Activated CD4-positive, alpha-beta T cell treated with anti-CD3 and anti-CD28 coated beads, Interleukin-2, amount 10 ng/mL, durations not matched to agents 7 days and 5 days (primary cell): ENCODE measurements at regions not wholly inside any gene's neighbourhood (a gene's known extent, or its start where the extent isn't known, plus 50 kb on each side); places are given as distances from the start of the nearest gene placed in this dataset.

Experiments
- CTCF ChIA-PET: fragments of 350-600 bp; sonication (Branson Sonifier 250); formaldehyde crosslinking; loops from one replicate; lab custom pipeline; 2021; ENCODE audit warnings: antibody characterized with exemption; lab: Charles Lee
- POLR2A ChIA-PET: fragments of 350-600 bp; sonication (Branson Sonifier 250); formaldehyde crosslinking; loops from one replicate; lab custom pipeline; 2021; ENCODE audit warnings: antibody characterized with exemption; lab: Charles Lee
- DNase-seq: peaks from one replicate; pipeline ENCODE4 v3.0.0-alpha.2; 2020
- H3K27ac Mint-ChIP-seq: one replicate; pipeline ENCODE4 v1.8.0; 2021; ENCODE audit warnings: mild to moderate bottlenecking, moderate library complexity, mixed read lengths
- H3K27me3 Mint-ChIP-seq: one replicate; pipeline ENCODE4 v1.8.0; 2021; ENCODE audit warnings: mixed read lengths
- H3K36me3 Mint-ChIP-seq: one replicate; pipeline ENCODE4 v1.8.0; 2021; ENCODE audit warnings: low read depth, mixed read lengths
- H3K4me1 Mint-ChIP-seq: one replicate; pipeline ENCODE4 v1.8.0; 2021; ENCODE audit warnings: mixed read lengths
- H3K4me3 Mint-ChIP-seq: one replicate; pipeline ENCODE4 v1.8.0; 2021; ENCODE audit warnings: mild to moderate bottlenecking, moderate library complexity, mixed read lengths
- H3K9me3 Mint-ChIP-seq: one replicate; pipeline ENCODE4 v1.8.0; 2021; ENCODE audit warnings: mixed read lengths

DNA sequence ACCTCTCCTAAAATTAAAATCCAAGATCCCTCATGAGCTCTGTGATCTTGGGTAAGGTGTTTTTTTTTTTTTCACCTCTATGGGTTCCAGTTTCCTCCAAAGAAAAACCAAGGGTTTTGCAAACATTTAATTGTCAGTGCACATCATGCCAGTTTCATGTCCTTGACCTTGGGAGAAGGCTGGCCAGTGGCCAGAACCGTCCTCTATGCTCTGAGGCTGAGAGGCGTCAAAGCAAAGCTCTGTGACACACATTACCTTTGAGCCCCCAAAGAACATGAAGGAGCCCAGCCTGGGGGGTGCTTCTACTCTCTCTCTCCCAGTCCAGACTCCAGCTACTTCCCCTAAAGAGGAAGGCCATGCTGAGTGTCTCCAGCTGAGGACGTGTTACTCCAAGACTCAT, 145.5 kb upstream of the TMEM132C start:
- H3K4me3 Mint-ChIP-seq, result no peak overlapping the region
- no peak for DNase-seq
- no peaks in the 10 kb centered on the region for H3K27me3 Mint-ChIP-seq
- CTCF ChIA-PET, result no interaction called here
- no peaks in the 10 kb centered on the region for H3K4me1 Mint-ChIP-seq
- H3K36me3 Mint-ChIP-seq, result no peaks in the 10 kb centered on the region
- H3K27ac Mint-ChIP-seq, result no peak overlapping the region
- peaks cover 6% of the 10 kb centered on the region for H3K9me3 Mint-ChIP-seq
- POLR2A ChIA-PET, result no interaction called here

DNA sequence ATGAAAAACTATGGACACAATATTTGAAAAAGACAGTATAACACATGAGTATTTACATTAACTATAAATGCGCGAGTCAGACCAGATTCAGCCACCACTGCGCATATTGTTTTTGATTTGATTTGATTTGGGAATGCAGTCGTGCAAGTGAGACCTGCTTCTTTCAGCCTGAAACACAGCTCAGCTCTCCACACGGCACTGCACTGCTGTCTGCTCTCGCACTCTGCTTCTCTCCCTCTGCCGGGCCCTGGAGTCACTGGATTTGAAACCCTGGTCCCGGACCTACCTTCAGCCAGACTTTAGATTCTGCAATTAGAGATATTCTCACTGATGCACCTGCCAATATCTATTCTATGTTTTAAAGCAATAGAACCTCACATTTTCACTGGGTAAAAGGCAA, 143.9 kb upstream of the TMEM132C start:
- POLR2A ChIA-PET, result no interaction called here
- Mint-ChIP-seq H3K36me3 (no peaks in the 10 kb centered on the region), H3K4me3 (no peak overlapping the region), H3K27me3 (no peaks in the 10 kb centered on the region), H3K9me3 (peaks cover 6% of the 10 kb centered on the region), H3K27ac (no peak overlapping the region), H3K4me1 (no peaks in the 10 kb centered on the region)
- CTCF ChIA-PET, result no interaction called here
- no peak for DNase-seq

DNA sequence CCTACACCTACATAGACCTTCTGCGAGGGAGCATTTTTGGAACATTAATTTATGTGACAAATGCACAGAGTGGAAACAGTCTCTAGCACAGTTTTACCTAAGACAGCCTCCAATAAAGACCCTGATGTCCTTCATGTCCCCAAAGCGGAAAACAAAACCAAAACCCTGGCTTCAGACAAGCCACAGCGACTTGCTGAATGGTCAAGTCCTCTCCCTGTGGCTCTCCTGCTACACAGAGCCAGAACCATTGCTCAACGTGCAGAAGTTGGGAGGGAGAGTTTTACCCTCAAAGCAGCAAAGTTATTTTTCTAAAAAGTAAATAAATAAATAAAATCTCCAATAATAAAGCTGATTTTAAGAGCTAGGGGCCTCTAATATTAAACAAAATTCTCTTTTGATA, 135.0 kb upstream of the TMEM132C start:
- no peaks in the 10 kb centered on the region for H3K27me3 Mint-ChIP-seq
- POLR2A ChIA-PET, result no interaction called here
- no peaks in the 10 kb centered on the region for H3K36me3 Mint-ChIP-seq
- CTCF ChIA-PET, result no interaction called here
- H3K9me3 Mint-ChIP-seq, result no peaks in the 10 kb centered on the region
- no peak overlapping the region for H3K27ac Mint-ChIP-seq
- H3K4me1 Mint-ChIP-seq, result no peaks in the 10 kb centered on the region
- DNase-seq, result no peak
- no peak overlapping the region for H3K4me3 Mint-ChIP-seq

DNA sequence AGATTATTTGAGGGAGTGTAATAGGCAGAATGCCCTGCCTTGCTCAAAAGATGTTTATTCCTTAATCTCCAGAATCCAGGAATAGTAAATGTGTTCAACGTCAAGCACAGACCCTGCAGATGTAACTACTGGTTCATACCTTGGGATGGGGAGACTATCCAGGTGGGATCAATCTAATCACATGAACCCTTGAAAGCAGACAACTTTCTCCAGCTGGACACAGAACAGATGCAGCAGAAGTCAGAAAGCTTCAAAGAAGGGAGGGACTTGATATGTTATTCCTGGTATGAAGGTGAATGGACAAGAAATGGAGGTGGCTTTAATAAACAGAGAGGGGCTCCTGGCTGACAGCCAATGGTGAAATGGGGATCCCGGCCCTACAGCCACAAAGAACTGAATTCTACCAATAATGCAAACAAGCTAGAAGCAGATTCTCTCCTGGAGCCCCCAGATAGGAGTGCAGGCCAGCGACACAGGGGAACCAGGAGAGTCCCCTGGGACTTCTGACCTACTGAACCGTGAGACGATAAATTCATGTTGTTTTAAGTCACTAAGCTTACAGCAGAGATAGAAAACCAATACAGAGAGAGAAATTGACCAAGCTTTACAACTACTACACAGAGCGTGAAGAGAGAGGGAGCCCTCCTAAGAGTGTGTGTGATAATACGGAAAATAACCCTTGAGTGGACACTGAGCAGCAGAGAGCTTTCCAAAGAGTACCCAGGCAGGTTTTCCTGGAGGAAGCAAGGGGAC, 133.5 kb upstream of the TMEM132C start:
- H3K36me3 Mint-ChIP-seq, result no peaks in the 10 kb centered on the region
- ChIA-PET CTCF (no interaction called here), POLR2A (no interaction called here)
- H3K9me3 Mint-ChIP-seq, result no peaks in the 10 kb centered on the region
- no peaks in the 10 kb centered on the region for H3K4me1 Mint-ChIP-seq
- no peak overlapping the region for H3K4me3 Mint-ChIP-seq
- H3K27me3 Mint-ChIP-seq, result no peaks in the 10 kb centered on the region
- H3K27ac Mint-ChIP-seq, result no peak overlapping the region
- DNase-seq, result no peak

DNA sequence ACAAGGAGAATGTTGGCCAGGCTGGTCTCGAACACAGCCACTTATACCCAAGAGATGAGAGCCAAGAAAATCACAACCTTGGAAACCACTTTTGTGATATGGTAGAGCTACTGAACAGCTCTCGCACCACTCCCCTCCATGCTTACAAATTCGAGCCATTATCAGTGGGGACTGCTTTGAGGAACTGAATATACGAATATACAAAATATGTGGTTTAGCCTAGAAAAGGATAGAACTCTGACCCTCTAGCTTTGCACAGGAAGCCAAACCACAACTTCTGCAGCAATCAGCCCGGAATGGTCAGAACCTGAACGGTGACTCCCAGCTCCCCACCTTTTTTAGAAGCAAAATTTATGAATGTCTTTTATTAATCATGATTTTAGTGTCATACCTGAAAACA, 129.8 kb upstream of the TMEM132C start:
- Mint-ChIP-seq H3K4me3 (no peak overlapping the region), H3K9me3 (no peaks in the 10 kb centered on the region), H3K27me3 (no peaks in the 10 kb centered on the region), H3K4me1 (no peaks in the 10 kb centered on the region), H3K36me3 (no peaks in the 10 kb centered on the region), H3K27ac (no peak overlapping the region)
- DNase-seq, result no peak
- ChIA-PET POLR2A (no interaction called here), CTCF (interaction anchor here (0.6 kb wide), 1 partner anchor 381 kb away, joined by 4 read pairs; no protein-coding TSS in a partner anchor)

DNA sequence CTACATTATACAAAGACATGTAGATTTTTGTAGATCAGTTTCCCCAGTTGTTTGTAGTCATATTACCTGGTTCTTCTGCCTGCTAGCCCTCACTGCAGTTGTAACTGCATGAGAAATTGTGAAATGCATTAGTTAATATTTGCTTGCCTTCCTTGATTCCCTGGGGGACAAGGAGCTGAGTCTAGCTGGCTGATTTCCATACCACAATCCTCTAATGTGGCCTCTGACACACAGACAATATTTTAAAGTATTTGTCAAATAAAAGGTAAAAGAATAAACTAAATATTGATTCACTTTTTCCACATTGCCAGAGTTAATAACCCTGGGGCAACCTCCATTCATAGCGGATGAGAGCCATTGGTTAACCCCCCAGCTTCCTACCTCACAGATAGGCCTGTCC, 128.8 kb upstream of the TMEM132C start:
- H3K9me3 Mint-ChIP-seq, result peaks cover 2% of the 10 kb centered on the region

DNA sequence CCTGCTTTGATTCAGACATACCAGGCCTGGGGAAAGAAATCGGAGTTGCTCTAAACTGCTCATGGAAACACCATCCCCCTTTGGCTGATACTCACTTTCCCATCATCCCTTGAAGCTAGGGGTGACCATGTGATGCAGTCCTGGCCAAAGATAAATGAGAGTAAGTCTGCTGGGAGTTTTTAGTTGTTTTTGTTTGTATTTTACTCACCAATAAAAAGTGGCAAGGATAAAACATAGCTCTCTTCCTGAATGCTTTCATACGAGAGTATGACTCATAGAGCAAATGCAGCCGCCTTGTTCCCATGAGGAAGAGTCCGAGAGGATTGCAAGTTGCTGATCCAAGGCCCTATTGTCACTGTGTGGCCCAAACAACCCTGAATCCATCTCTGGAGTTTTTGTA, 126.4 kb upstream of the TMEM132C start:
- no peak overlapping the region for H3K27ac Mint-ChIP-seq
- no peak for DNase-seq
- no peaks in the 10 kb centered on the region for H3K4me1 Mint-ChIP-seq
- H3K27me3 Mint-ChIP-seq, result no peaks in the 10 kb centered on the region
- no peaks in the 10 kb centered on the region for H3K36me3 Mint-ChIP-seq
- CTCF ChIA-PET, result no interaction called here
- H3K9me3 Mint-ChIP-seq, result peaks cover 6% of the 10 kb centered on the region
- POLR2A ChIA-PET, result no interaction called here
- no peak overlapping the region for H3K4me3 Mint-ChIP-seq

More for the DNA sequence above, 128.8 kb upstream of the TMEM132C start:
- H3K27me3 Mint-ChIP-seq, result no peaks in the 10 kb centered on the region
- H3K27ac Mint-ChIP-seq, result no peak overlapping the region
- no peaks in the 10 kb centered on the region for H3K36me3 Mint-ChIP-seq
- no peak overlapping the region for H3K4me3 Mint-ChIP-seq
- no peaks in the 10 kb centered on the region for H3K4me1 Mint-ChIP-seq
- ChIA-PET POLR2A (no interaction called here), CTCF (no interaction called here)
- no peak for DNase-seq

DNA sequence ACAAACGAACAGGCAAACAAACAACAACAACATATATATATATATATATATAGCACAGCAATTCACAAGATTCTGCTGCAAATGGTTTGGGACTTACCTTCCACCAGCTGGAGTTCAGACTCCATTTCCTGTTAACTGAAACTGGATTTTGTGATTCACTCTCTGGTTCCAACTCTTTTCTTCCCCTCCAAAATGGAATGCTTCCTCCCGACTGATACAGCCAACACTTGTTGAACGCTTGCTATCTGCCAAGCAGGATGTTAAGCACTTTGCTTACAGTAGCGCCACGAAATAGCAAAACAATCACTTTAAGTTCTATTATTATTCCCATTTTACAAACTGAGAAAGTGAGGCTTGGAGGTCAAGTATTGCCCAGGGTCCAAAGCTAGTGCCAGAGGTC, 116.0 kb upstream of the TMEM132C start:
- no peaks in the 10 kb centered on the region for H3K36me3 Mint-ChIP-seq
- H3K27me3 Mint-ChIP-seq, result no peaks in the 10 kb centered on the region
- no peak overlapping the region for H3K27ac Mint-ChIP-seq
- no peak overlapping the region for H3K4me3 Mint-ChIP-seq
- H3K9me3 Mint-ChIP-seq, result no peaks in the 10 kb centered on the region
- H3K4me1 Mint-ChIP-seq, result no peaks in the 10 kb centered on the region
- CTCF ChIA-PET, result no interaction called here
- POLR2A ChIA-PET, result no interaction called here
- DNase-seq, result no peak

DNA sequence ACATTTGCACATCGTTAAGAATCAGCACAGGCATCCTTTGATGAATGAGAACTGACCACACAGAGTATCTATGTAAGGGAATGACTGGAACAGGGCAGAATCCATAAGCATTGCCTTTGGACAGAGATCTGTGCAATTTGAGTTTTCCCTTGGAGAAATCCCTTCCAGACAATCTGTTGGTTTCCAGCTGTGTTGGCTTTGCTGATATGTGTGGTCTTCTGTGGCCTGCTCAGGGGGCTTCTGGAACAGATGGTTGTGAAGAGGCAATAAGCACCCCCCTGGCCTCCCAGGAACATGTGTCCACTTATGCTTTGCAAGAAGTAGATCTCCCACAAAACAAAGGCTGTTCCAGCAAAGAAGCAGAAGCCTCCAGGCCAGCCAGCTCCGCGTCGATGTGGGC, 111.4 kb upstream of the TMEM132C start:
- H3K27me3 Mint-ChIP-seq, result no peaks in the 10 kb centered on the region
- no peaks in the 10 kb centered on the region for H3K4me1 Mint-ChIP-seq
- DNase-seq, result no peak
- no peaks in the 10 kb centered on the region for H3K36me3 Mint-ChIP-seq
- CTCF ChIA-PET, result no interaction called here
- no peak overlapping the region for H3K27ac Mint-ChIP-seq
- POLR2A ChIA-PET, result no interaction called here
- no peaks in the 10 kb centered on the region for H3K9me3 Mint-ChIP-seq
- no peak overlapping the region for H3K4me3 Mint-ChIP-seq

DNA sequence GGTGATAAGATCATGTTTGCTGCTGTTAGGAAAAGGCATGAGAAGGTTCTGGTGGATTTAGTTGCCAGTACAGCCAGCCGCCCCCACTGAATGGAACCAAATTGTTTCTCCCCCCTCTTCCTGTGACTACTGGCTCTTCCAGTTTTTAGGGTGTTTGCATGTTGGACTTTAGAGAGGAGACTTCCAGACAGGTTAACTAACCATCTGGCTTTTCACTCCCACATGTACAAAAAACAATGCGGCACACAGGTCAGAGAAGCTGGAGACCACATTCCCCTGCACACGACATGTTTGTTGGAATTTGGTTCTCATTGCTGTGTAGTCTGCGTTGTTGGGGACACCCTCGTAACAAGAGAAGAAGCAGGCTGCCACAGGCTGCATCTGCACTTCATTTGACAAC, 103.9 kb upstream of the TMEM132C start:
- Mint-ChIP-seq H3K36me3 (no peaks in the 10 kb centered on the region), H3K9me3 (no peaks in the 10 kb centered on the region), H3K4me1 (no peaks in the 10 kb centered on the region), H3K27ac (no peak overlapping the region), H3K27me3 (no peaks in the 10 kb centered on the region), H3K4me3 (no peak overlapping the region)
- no peak for DNase-seq
- POLR2A ChIA-PET, result no interaction called here
- CTCF ChIA-PET, result no interaction called here

DNA sequence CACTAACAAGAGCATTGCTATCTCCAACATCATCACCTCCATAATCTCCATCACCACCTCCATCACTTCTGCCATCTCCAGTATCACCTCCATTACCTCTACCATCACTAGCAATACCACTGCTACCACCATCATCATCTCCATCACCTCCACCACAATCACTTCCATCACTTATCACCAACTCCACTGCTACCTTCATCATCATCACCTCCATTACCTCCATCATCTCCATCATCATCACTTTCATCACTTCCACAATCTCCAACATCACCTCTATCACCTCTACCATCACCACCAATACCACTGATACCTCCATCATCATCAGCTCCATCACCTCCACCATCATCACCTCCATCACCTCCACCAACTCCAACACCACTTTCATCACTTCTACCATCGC, 102.4 kb upstream of the TMEM132C start:
- ChIA-PET POLR2A (no interaction called here), CTCF (no interaction called here)
- Mint-ChIP-seq H3K27ac (no peak overlapping the region), H3K9me3 (peaks cover 2% of the 10 kb centered on the region), H3K4me3 (no peak overlapping the region), H3K36me3 (no peaks in the 10 kb centered on the region), H3K27me3 (no peaks in the 10 kb centered on the region), H3K4me1 (no peaks in the 10 kb centered on the region)
- no peak for DNase-seq

DNA sequence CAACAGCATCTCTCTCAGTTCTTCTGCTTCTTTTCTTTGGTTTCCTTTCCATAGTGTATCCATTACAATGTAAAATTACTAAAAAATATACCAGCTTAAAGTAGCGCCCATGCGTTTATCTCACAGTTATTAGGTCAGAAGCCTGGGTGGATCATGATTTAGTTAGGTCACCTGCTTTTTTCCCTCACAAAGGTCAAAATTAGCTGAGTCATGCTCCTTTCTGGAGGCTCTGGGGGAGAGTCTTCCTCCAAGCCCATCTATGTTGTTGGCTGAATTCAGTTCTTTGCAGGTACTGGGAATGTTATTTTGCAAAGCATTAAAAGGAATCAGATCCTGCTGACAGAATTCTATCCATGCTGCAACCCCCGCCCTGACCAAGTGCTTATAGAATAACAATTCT, 101.6 kb upstream of the TMEM132C start:
- Mint-ChIP-seq H3K36me3 (no peaks in the 10 kb centered on the region), H3K9me3 (peaks cover 2% of the 10 kb centered on the region), H3K4me3 (no peak overlapping the region), H3K27me3 (no peaks in the 10 kb centered on the region), H3K4me1 (no peaks in the 10 kb centered on the region), H3K27ac (no peak overlapping the region)
- CTCF ChIA-PET, result no interaction called here
- no peak for DNase-seq
- POLR2A ChIA-PET, result no interaction called here

DNA sequence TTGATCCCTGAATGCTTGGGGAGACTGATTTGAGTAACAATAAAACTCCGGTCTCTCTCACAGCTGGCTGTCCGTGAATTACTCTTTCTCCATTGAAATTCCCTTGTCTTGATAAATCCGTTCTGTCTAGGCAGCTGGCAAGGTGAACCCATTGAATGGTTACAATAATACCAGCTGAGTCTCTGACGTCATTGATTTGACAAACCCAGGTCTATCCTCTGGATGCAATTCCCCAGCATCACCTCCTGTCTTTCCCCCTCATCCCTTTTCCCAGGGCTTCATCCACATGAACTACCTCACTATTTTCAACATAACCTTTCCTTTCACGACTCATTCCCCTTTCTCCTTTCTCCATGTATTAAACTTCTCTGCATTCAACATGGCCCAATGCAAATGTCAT, 98.7 kb upstream of the TMEM132C start:
- H3K36me3 Mint-ChIP-seq, result no peaks in the 10 kb centered on the region
- ChIA-PET CTCF (no interaction called here), POLR2A (no interaction called here)
- H3K27me3 Mint-ChIP-seq, result no peaks in the 10 kb centered on the region
- DNase-seq, result no peak
- no peak overlapping the region for H3K27ac Mint-ChIP-seq
- no peaks in the 10 kb centered on the region for H3K4me1 Mint-ChIP-seq
- no peak overlapping the region for H3K4me3 Mint-ChIP-seq
- peaks cover 7% of the 10 kb centered on the region for H3K9me3 Mint-ChIP-seq

DNA sequence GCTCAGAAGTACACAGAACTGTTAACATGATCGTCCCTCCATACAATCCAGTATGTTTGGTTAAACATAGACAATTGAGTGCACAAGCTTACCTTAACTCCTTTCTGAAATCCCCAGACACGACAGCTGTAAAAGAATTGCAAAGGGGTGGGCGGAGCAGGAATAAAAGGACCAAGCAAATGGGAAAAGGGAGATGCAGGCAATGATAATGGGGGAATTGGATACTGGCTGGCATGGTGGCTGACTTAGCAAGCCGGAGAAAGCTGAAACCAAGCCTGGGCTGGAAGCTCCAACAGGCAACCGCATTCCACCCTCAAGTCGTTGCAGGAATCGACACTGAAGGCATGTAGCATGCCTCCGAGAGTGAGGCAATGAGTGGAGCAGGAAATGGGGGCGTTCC, 96.8 kb upstream of the TMEM132C start:
- Mint-ChIP-seq H3K4me3 (no peak overlapping the region), H3K27me3 (no peaks in the 10 kb centered on the region), H3K4me1 (no peaks in the 10 kb centered on the region), H3K36me3 (no peaks in the 10 kb centered on the region), H3K9me3 (peaks cover 11% of the 10 kb centered on the region), H3K27ac (no peak overlapping the region)
- CTCF ChIA-PET, result no interaction called here
- POLR2A ChIA-PET, result no interaction called here
- no peak for DNase-seq
